Kasumi-1 (cell line): ENCODE measurements at regions not wholly inside any gene's neighbourhood (a gene's known extent, or its start where the extent isn't known, plus 50 kb on each side); places are given as distances from the start of the nearest gene placed in this dataset.
"Not testable (repeated sequence)": the region's sequence is repeated elsewhere in the genome, so short reads cannot be mapped to it uniquely, and the experiment has no call there.

Experiments
- DNase-seq, 2 experiments: peaks; one replicate each; lab custom pipeline; 2025; lab: John Stamatoyannopoulos, UW

- no peak for DNase-seq
Measured at GRCh38 chr5:143533978-143534760, 130.7 kb upstream of the NR3C1 start.

- DNase-seq = no peak
Measured at GRCh38 chr5:143533475-143533874, 130.0 kb upstream of the NR3C1 start.

DNA sequence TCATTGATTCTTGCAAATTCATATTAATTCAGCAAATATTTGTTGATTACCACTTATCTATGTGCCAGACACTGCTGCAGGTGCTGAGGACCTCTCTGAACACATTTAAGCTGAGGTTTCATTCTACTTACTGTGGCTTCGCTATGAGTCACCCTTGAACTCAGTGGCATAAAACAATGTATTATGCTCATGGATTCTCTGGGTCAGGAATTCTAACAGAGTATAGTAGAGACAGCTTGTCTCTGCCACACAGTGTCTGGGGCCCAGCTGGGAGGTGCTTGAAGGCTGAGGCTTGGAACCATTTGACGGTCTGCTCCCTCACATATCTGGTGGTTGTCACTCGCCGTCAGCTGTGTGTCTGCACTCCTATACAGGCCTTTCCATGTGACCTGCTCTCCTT, 124.3 kb upstream of the NR3C1 start:
- DNase-seq = no peak

GRCh38 chr5:143525176-143525575, 121.7 kb upstream of the NR3C1 start:
- no peak for DNase-seq

DNA sequence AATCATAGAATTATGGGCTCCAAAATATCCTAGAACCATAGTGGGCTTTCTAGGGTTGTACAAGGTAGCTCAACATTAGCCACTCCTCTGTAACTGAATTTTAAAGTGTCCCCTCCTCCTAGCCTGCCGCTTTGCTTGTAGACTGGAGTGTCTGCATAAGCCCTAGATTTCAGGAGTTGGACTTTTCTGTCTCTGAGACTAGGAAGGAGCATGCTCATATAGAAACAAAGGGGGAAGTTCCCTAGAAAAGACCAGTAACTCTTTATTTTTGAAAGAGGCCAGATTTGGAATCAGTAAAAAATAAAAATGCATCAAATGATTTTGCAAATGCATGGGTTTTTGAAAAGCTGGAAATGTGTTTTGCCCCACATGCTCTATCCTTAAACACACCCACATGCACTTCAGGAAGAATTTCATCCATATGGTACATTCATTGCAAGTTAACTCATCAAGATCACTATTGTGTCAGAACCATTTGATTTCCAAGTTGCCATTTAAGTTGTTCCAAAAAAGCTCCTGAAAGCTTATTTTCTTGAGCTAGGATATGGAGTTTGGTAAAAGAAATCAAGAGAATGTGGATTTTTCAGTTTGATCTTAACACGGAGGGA, 121.0 kb upstream of the NR3C1 start:
- DNase-seq = no peak

DNA sequence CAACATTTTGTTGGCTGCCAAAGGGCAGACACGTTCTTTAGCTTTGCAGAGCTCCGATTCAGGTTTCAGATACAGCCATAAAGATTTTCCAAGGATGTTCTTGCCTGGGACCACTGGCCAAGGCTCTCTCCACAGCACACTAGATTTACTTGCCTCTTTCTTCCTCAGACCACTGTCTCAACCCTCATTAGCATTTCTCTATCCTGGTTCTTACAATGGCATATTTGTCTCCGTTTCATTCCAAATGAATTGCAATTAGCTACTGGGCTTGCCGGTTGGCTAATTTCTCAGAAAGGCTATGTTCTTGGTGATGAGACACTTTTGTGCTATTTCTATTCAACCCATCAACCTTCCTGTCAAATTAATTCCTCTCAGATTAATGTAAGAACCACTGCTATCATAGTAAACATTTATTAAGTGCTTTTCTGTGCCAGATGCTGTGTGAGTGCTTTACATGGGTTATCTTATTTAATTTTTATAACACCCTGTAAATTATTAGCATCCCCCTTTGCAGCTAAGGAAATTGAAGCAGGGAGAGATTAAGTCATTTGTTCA, 118.4 kb upstream of the NR3C1 start:
- no peak for DNase-seq

DNA sequence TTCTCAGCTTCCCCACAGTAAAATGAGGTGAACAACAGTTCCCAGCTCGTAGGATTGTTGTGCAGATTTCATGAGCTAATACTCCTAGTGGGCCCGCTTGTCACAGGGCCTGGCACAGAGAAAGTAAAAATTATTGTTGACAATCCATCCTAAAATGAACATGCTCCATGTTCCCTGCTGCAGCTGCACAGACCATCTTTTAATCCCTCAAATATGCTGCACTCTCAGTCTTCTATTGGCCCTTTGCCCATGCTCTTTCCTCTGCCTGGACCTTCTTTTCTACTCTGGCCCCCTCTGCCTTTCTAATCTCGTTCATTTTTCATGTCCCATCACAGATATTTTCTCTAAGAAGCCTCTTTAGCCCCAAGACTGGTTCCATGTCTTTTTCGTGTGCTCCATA, 117.7 kb upstream of the NR3C1 start:
- no peak for DNase-seq

DNA sequence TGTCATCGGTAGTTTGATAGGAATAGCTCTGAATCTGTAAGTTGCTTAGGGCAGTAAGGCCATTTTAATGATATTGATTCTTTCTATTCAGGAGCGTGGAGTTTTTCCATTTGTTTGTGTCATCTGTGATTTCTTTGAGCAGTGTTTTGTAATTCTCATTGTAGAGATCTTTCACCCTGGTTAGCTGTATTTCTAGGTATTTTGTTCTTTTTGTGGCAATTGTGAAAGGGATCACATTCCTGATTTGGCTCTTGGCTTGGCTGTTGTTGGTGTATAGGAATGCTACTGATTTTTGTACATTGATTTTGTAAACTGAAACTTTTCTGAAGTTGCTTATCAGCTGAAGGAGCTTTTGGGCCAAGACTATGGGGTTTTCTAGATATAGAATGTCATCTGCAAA, 115.7 kb upstream of the NR3C1 start:
- not testable (repeated sequence) for DNase-seq

GRCh38 chr5:143517824-143518223, 114.3 kb upstream of the NR3C1 start:
- DNase-seq = not testable (repeated sequence)

- DNase-seq = no peak
Measured at GRCh38 chr5:143516249-143516648, 112.8 kb upstream of the NR3C1 start.

DNA sequence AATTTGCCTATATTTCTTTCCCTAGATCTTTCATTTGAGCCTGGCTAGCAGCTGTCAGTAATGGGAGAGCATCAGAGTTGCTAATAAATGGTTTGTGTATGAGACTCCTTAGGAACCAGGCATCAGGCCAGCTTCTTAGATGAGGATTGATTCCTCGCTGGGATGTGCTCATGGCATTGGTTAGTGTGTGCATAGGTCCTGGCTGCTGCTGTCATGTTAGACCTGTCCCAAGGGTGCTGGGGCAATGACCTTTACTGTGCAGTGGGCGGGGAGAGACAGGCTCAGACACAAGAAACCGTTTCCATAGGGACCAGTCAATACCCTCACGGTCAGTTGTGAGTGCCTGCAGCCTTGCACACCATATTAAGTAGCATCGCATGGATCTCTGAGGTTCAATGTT, 112.3 kb upstream of the NR3C1 start:
- DNase-seq = no peak

DNA sequence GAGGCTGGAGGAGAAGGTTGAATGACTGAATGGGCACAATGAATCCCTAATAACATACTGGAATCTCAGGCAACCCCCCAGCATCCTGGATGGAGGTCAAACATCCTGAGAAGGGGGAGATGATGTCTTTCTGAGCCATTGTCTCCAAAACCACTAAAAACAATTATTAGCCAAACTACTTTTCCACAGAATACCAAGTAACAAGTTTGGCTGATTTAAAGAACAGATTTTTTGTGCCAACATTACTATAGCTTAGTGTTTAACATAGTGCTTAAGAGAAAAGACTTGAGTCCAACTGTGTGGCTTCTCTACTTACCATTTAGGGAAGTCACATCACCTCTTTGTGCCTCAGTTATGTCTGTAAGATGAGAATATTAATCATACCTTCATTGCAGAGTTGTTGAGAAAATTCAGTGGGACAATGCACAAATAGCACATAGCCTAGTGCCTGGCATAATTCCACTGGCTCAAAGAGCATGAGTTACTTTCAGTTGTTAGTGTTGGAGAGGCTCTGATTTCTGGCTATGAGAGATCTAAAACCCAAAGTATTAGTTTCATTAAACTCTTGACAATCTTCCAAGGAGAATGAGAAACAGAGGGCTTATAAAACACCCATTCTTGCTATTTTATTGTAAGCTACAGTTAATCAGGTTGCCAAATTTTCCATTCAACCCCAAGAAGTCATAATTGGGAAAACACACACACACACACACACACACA, 111.3 kb upstream of the NR3C1 start:
- no peak for DNase-seq

DNA sequence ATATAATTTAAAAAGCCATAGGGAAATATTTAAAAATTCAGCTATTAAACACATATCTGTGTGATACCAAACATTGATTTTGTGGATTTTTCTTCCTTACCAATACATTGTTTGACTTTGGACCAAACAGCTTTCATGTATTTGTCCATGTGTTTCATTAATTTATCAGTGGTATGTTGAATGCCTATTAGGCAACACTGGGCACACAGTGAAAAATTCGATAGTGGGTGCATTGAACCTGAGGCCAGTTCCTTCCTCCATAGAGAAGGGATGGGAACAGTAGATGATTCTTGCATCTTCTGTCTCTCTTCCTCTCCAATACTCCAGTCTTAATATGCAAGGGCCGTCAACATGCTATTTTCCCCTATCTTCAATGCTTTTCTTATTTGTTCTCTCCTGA, 110.2 kb upstream of the NR3C1 start:
- no peak for DNase-seq

DNA sequence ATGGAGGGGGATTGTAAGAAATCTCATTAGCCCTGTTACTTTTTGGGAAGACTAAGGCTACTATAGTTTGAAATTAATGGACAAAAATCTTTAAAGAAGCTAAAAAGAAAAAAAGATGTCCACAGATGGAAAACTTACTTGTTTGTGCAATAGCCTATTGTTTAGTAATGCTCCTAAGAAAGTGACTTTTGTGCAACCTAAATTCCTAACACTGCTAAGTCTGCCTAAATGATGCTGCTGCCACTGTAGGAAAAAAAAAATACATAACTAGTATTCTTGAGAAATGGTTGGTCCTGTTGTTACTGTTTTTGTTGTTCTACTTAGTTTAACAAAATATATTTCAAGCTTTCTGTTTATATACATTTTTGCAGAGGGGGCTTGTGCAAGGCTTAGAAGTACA, 108.2 kb upstream of the NR3C1 start:
- DNase-seq = no peak

GRCh38 chr5:143509758-143510221, 106.3 kb upstream of the NR3C1 start:
- no peak for DNase-seq

- DNase-seq = no peak
Measured at GRCh38 chr5:143506836-143507552, 103.5 kb upstream of the NR3C1 start.

GRCh38 chr5:143505934-143506333, 102.4 kb upstream of the NR3C1 start:
- DNase-seq = no peak

- DNase-seq = no peak
Measured at GRCh38 chr5:143505354-143505753, 101.9 kb upstream of the NR3C1 start.

DNA sequence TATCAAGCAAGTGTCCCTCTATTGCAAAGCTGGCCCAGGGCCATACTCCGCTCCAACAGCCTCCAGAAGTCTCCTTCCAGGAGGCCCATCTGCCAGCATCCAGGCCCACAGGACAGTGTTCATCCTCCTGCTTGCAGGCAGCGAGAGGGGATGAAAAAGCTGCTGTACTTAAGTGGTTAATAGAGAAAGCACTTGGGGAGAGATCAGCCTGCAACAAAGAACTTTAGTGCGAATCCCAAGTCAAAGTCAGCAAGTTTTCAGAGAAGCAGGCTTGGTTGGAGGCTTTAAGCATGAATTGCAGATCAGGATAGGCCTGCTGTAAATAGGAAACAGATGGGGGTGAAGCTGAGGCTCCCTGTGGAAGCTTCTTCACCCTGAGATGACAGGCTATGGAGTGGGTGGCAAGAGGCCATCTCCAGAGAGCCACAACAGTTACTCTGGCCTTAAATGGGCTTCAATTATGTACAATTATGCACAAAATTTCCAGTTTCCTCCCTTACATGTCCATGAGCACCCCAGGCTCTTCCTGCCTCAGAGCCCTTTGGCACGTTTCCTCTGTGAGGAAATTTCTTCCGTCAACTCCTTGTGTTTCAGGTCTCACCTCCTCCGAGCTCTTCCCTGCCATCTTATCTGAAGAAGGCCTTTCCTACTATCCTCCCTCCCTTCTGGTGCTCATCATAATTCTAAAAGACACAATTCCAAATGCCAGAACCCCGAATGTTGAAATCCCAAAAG, 98.0 kb upstream of the NR3C1 start:
- no peak for DNase-seq

GRCh38 chr5:143499480-143500114, 96.1 kb upstream of the NR3C1 start:
- DNase-seq = no peak

DNA sequence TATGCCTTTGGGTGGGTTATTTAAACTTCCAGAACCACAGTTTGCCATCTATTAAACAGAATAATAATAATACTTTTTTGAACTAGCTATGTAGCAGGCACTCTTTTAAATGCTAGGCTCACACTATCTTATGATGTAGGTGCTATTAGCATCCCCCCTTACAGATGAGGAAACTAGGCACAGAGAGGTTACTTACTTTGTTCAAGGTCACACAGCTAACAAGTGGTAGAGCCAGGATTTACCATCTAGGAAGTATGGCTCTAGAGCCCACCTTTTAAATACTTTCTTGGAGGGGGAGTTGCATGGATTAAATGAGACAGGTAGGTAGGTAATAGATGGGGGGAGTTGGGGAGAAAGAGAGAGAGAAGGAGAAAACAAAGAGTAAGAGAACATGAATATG, 95.3 kb upstream of the NR3C1 start:
- DNase-seq = no peak
